Heart right ventricle (tissue), 16 donors: ENCODE measurements at regions not wholly inside any gene's neighbourhood (a gene's known extent, or its start where the extent isn't known, plus 50 kb on each side); places are given as distances from the start of the nearest gene placed in this dataset.

ENCODE experiments used
- ATAC-seq, 8 donors: fragments of 200-7000 bp; cut with Tn5 transposase; one replicate each; pipeline ENCODE4 v1.9.1; 2020; ENCODE audit warnings: mild to moderate bottlenecking in 8 of 8, moderate library complexity in 8 of 8, moderate number of reproducible peaks in 1 of 8
- DNase-seq, 2 donors: peaks; one replicate each; pipeline ENCODE4 v3.0.0-alpha.2; 2020
- H3K27ac ChIP-seq, 10 donors: fragments of 200-600 bp; sonication (generic) in 2 of 10; one replicate each; pipeline versions ENCODE4 v1.5.0 to v1.8.0; 2020 to 2022; ENCODE audit warnings: mild to moderate bottlenecking in 3 of 10
- H3K27me3 ChIP-seq, 7 donors: fragments of 200-600 bp; one replicate each; pipeline ENCODE4 v1.8.0; 2021 to 2022; ENCODE audit warnings: mild to moderate bottlenecking in 2 of 7
- H3K36me3 ChIP-seq, 9 donors: fragments of 200-600 bp; sonication (generic) in 1 of 9; one replicate each; pipeline versions ENCODE4 v1.5.0 to v1.8.0; 2020 to 2022; ENCODE audit warnings: mild to moderate bottlenecking in 2 of 9
- H3K4me1 ChIP-seq, 9 donors: fragments of 200-600 bp; sonication (generic) in 1 of 9; one replicate each; pipeline versions ENCODE4 v1.5.0 to v1.8.0; 2020 to 2022; ENCODE audit warnings: mild to moderate bottlenecking in 4 of 9
- H3K4me3 ChIP-seq, 10 donors: fragments of 200-600 bp; sonication (generic) in 2 of 10; one replicate each; pipeline versions ENCODE4 v1.5.0 to v1.8.0; 2020 to 2022; ENCODE audit warnings: mild to moderate bottlenecking in 7 of 10, moderate library complexity in 2 of 10
- H3K9me3 ChIP-seq, 11 donors: fragments of 200-600 bp in 10 of 11; sonication (generic) in 2 of 11; one replicate each; pipeline versions ENCODE4 v1.5.0 to v1.8.0; 2013 to 2022; ENCODE audit warnings: mild to moderate bottlenecking in 2 of 11, control low read depth in 1 of 11, moderate library complexity in 1 of 11
- CTCF ChIP-seq, 9 donors: fragments of 200-600 bp; sonication (generic) in 2 of 9; IDR thresholded peaks; one replicate each; pipeline versions ENCODE4 v1.5.0 to v1.8.0; 2021 to 2022; ENCODE audit warnings: antibody characterized with exemption in 9 of 9, mild to moderate bottlenecking in 5 of 9, moderate library complexity in 1 of 9
- WGBS, 2 donors: extraction: QIAGEN DNeasy Blood & Tissue Kit; methylation state at CpG; one replicate each; pipeline ENCODE4 v1.1.7; 2013; ENCODE audit warnings: inconsistent platforms in 1 of 2; 5-methylcytosine and 5-hydroxymethylcytosine counted together
- intact Hi-C, 10 donors: fragments of 100-400 bp; cut with DNase I; formaldehyde crosslinking; loops; one replicate each; pipeline versions ENCODE4 v1.11.1 to v1.14.2; 2022
- donor health status: Arrhythmogenic right ventricular cardiomyopathy.
- donor health status: ischemic (EF 13 %, LVEDD 7.1; RV severe dilation, severe dysfunction).
- donor health status: healthy with polysubstance abuse.
- donor health status: DM: no; HTN: yes; CAD: no.
- donor health status: DM: no; HTN: no; CAD: no.
- donor health status: ischemic (EF 25% LVEDD 6.9; RV normal size, moderate dysfunction).
- donor health status: ischemic (EF 25% LVEDD 5.7; RV mildly dilated, moderate dysfunction).
- donor health status: healthy.
- donor health status: DM: yes; HTN: yes; CAD: no.
- donor health status: Ischemic cardiomyopathy.
- donor health status: ischemic (EF 35%, LVEDD 5.7; RV mildly dilated, moderate dysfunction).
- donor health status: nonischemic (EF 11% LVEDD 7.7; RV severe dilation, severe dysfunction).
- donor health status: DM: yes; HTN: yes; CAD: no.
- donor health status: PGD.
- donor health status: ischemic (EF 29% LVEDD 5.4; RV normal size, mild dysfunction).
- donor health status: nonischemic (EF 23%, LVEDD 6.1; RV moderate dilation, normal function).

GRCh38 chr15:25624504-25625177 lies 185.8 kb upstream of the UBE3A start:
- no peak for TF ChIP-seq CTCF (IDR thresholded peaks at IDR 0.05)
- peak; percentile 78 to 94 (median 91) for ATAC-seq
- DNase-seq = peak; percentile 43 to 52
- H3K4me1 ChIP-seq = peaks cover 0 to 8% (median 0%) of the 10 kb centered on the region in 9 donors
- no peak overlapping the region for H3K4me3 ChIP-seq
- H3K27me3 ChIP-seq = no peaks in the 10 kb centered on the region
- peaks cover 0 to 5% (median 0%) of the 10 kb centered on the region in 11 donors for H3K9me3 ChIP-seq
- intact Hi-C loops = no loop called here
- 55 to 70% methylated on average over 11 of the region's 11 CpGs for WGBS, 2 donors
- H3K27ac ChIP-seq = peak overlapping the region in 3 of 10 donors; percentile 8 to 34 (median 27)
- no peaks in the 10 kb centered on the region for H3K36me3 ChIP-seq

- no peak for ATAC-seq
- intact Hi-C loops = no loop called here
- peaks cover 0 to 8% (median 0%) of the 10 kb centered on the region in 9 donors for H3K4me1 ChIP-seq
- no peak overlapping the region for H3K4me3 ChIP-seq
- H3K27ac ChIP-seq = peak overlapping the region in 1 of 10 donors; percentile 27
- DNase-seq = no peak
- peaks cover 0 to 3% (median 0%) of the 10 kb centered on the region in 7 donors for H3K27me3 ChIP-seq
- 71 to 78% methylated on average over 5 of the region's 5 CpGs for WGBS, 2 donors
- no peak for TF ChIP-seq CTCF (IDR thresholded peaks at IDR 0.05)
- no peaks in the 10 kb centered on the region for H3K9me3 ChIP-seq
- H3K36me3 ChIP-seq = no peaks in the 10 kb centered on the region
Observed at GRCh38 chr15:25623708-25624107, 184.9 kb upstream of the UBE3A start.

GRCh38 chr15:25620466-25620865 lies 181.6 kb upstream of the UBE3A start:
- intact Hi-C loops = no loop called here
- Histone ChIP-seq H3K27ac (no peak overlapping the region), H3K9me3 (no peaks in the 10 kb centered on the region), H3K36me3 (no peaks in the 10 kb centered on the region), H3K4me1 (peaks cover 0 to 8% (median 0%) of the 10 kb centered on the region in 9 donors), H3K27me3 (peaks cover 0 to 3% (median 0%) of the 10 kb centered on the region in 7 donors), H3K4me3 (no peak overlapping the region)
- ATAC-seq (no peak), DNase-seq (no peak)
- no peak for TF ChIP-seq CTCF (IDR thresholded peaks at IDR 0.05)
- 82 to 86% methylated on average over 4 of the region's 4 CpGs for WGBS, 2 donors

GRCh38 chr15:25619761-25620160 lies 180.9 kb upstream of the UBE3A start:
- intact Hi-C loops = loop anchor here in 1 of 10 donors (5.0 kb wide), 1 partner anchor 48 kb away; no protein-coding TSS in a partner anchor
- Histone ChIP-seq H3K4me1 (peaks cover 0 to 4% (median 0%) of the 10 kb centered on the region in 9 donors), H3K36me3 (no peaks in the 10 kb centered on the region), H3K9me3 (no peaks in the 10 kb centered on the region), H3K4me3 (no peak overlapping the region), H3K27ac (no peak overlapping the region), H3K27me3 (peaks cover 0 to 3% (median 0%) of the 10 kb centered on the region in 7 donors)
- 82 to 84% methylated on average over 9 of the region's 9 CpGs for WGBS, 2 donors
- DNase-seq (no peak), ATAC-seq (no peak)
- TF ChIP-seq CTCF (IDR thresholded peaks at IDR 0.05) = no peak
